Endothelial cell of umbilical vein (primary cell): ENCODE measurements at regions not wholly inside any gene's neighbourhood (a gene's known extent, or its start where the extent isn't known, plus 50 kb on each side); places are given as distances from the start of the nearest gene placed in this dataset.

Experiments
- BruUV-seq: library from RNA; stranded (reverse); fragments of 400-500 nt; replicated peaks from 2 replicates; lab custom pipeline; 2021; lab: Mats Ljungman, UMichigan
- CTCF ChIA-PET: fragments of 300-600, 350-600 bp; sonication (Branson Sonifier 250); formaldehyde crosslinking; loops from one replicate; lab custom pipeline; 2021; ENCODE audit warnings: antibody characterized with exemption, inconsistent platforms; lab: Charles Lee
- POLR2A ChIA-PET: fragments of 300-600, 350-600 bp; sonication (Branson Sonifier 250); formaldehyde crosslinking; loops from one replicate; lab custom pipeline; 2021; ENCODE audit warnings: antibody characterized with exemption, inconsistent platforms; lab: Charles Lee
- DNase-seq: peaks from one replicate; pipeline ENCODE4 v3.0.0-alpha.2; 2011; ENCODE audit warnings: low read depth, low spot score
- FAIRE-seq: peaks from 2 replicates; lab custom pipeline; 2011; peaks lifted over from hg19 to GRCh38; lab: Jason Lieb, UNC
- H2AFZ ChIP-seq: 2 replicates; pipeline ENCODE4 v1.6.0; 2012; ENCODE audit warnings: low read depth, low read length, control low read depth, inconsistent platforms
- H3K27ac ChIP-seq: 2 replicates; pipeline ENCODE4 v1.5.1; 2011; ENCODE audit warnings: low read depth, mild to moderate bottlenecking, control low read depth, low read length, moderate library complexity; ENCODE audit not compliant: insufficient read depth
- H3K27me3 ChIP-seq, 2 experiments: 2 replicates each; pipeline versions ENCODE4 v1.6.0 to v1.6.1; 2011; ENCODE audit warnings: low read length in 2 of 2, mixed read lengths in 1 of 2; ENCODE audit not compliant: control insufficient read depth in 2 of 2, insufficient read depth in 2 of 2
- H3K36me3 ChIP-seq, 2 experiments: 2 replicates in 1 of 2; 3 replicates in 1 of 2; pipeline ENCODE4 v1.5.1; 2011; ENCODE audit warnings: low read length in 2 of 2, mild to moderate bottlenecking in 1 of 2, moderate library complexity in 1 of 2; ENCODE audit not compliant: control insufficient read depth in 2 of 2, insufficient read depth in 2 of 2; ENCODE audit errors: extremely low read depth in 1 of 2
- H3K4me1 ChIP-seq: 3 replicates; pipeline ENCODE4 v1.5.1; 2011; ENCODE audit warnings: mild to moderate bottlenecking, low read length; ENCODE audit not compliant: control insufficient read depth, insufficient read depth; ENCODE audit errors: extremely low read depth
- H3K4me2 ChIP-seq: 2 replicates; pipeline ENCODE4 v1.6.1; 2011; ENCODE audit warnings: low read length, control low read depth, mixed read lengths; ENCODE audit not compliant: insufficient read depth
- H3K4me3 ChIP-seq, 3 experiments: fragments of 200-600 bp in 1 of 3; sonication (generic), shearing (Covaris generic) in 1 of 3; replicated peaks in 1 of 3; 2 replicates each; pipeline ENCODE4 v1.5.1; 2011 to 2016; ENCODE audit warnings: control low read depth in 3 of 3, low read length in 3 of 3, mild to moderate bottlenecking in 2 of 3, inconsistent platforms in 1 of 3, low read depth in 1 of 3, moderate library complexity in 1 of 3; ENCODE audit not compliant: insufficient read depth in 1 of 3
- H3K79me2 ChIP-seq: 2 replicates; pipeline ENCODE4 v1.6.0; 2012; ENCODE audit warnings: low read length, inconsistent platforms; ENCODE audit not compliant: control insufficient read depth, insufficient read depth
- H3K9ac ChIP-seq: replicated peaks from 2 replicates; pipeline ENCODE3; 2011; ENCODE audit warnings: low read length, control low read depth; ENCODE audit not compliant: insufficient read depth; ENCODE audit errors: extremely low read depth
- H3K9me1 ChIP-seq: replicated peaks from 3 replicates; pipeline ENCODE4 v1.6.0; 2011; ENCODE audit warnings: mild to moderate bottlenecking, low read length; ENCODE audit not compliant: control insufficient read depth, insufficient read depth; ENCODE audit errors: extremely low read depth
- H3K9me3 ChIP-seq: replicated peaks from 2 replicates; pipeline ENCODE4 v1.5.1; 2012; ENCODE audit warnings: low read length, inconsistent platforms; ENCODE audit not compliant: control insufficient read depth, insufficient read depth
- H4K20me1 ChIP-seq: replicated peaks from 2 replicates; pipeline ENCODE3; 2011; ENCODE audit warnings: mild to moderate bottlenecking, low read length; ENCODE audit not compliant: control insufficient read depth, insufficient read depth; ENCODE audit errors: extremely low read depth
- EZH2 ChIP-seq: IDR thresholded peaks from 2 replicates; pipeline ENCODE4 v1.6.1; 2012; ENCODE audit warnings: borderline replicate concordance, low read depth, mild to moderate bottlenecking, moderate library complexity, low read length, inconsistent platforms; ENCODE audit not compliant: severe bottlenecking
- FOS ChIP-seq: IDR thresholded peaks from 2 replicates; pipeline ENCODE4 v1.6.1; 2011; ENCODE audit warnings: mild to moderate bottlenecking, low read length, moderate library complexity, borderline replicate concordance; ENCODE audit not compliant: insufficient read depth
- GATA2 ChIP-seq: IDR thresholded peaks from 2 replicates; pipeline ENCODE4 v1.7.0; 2011; ENCODE audit warnings: low read depth, mild to moderate bottlenecking, moderate library complexity, mixed read lengths, low read length; ENCODE audit not compliant: insufficient read length, insufficient read depth
- JUN ChIP-seq: IDR thresholded peaks from 2 replicates; pipeline ENCODE4 v1.6.1; 2011; ENCODE audit warnings: borderline replicate concordance, low read depth; ENCODE audit not compliant: insufficient read length, insufficient read depth
- MYC ChIP-seq: IDR thresholded peaks from one replicate; pipeline ENCODE4 v1.6.1; 2011; ENCODE audit warnings: mild to moderate bottlenecking, low read depth, low read length
- POLR2A ChIP-seq: IDR thresholded peaks from 2 replicates; pipeline ENCODE4 v1.6.1; 2012; ENCODE audit warnings: low read depth, mild to moderate bottlenecking, control low read depth, low read length
- POLR2AphosphoS5 ChIP-seq: IDR thresholded peaks from 2 replicates; pipeline ENCODE4 v1.6.1; 2012; ENCODE audit warnings: low read depth, mild to moderate bottlenecking, control low read depth, low read length, moderate library complexity; ENCODE audit not compliant: insufficient read depth
- dilution Hi-C: fragments of 300-500 bp; cut with MboI; formaldehyde crosslinking; loops from one replicate; pipeline ENCODE4 v1.15.0; 2019; ENCODE audit warnings: low sequenced_read_pairs; ENCODE audit not compliant: extremely low pct_ligation_motif_present
- intact Hi-C: fragments of 100-400 bp; cut with micrococcal nuclease; formaldehyde crosslinking; loops from one replicate; pipeline ENCODE4 v1.10.0; 2022
- TF ChIP-seq, protein P1 (sequence below), 2 donors: IDR thresholded peaks; 1 replicate in 1 of 2; 2 replicates in 1 of 2; pipeline ENCODE4 v1.5.1; 2011; ENCODE audit warnings: low read length in 2 of 2, mild to moderate bottlenecking in 2 of 2, moderate library complexity in 2 of 2, control low read depth in 1 of 2, inconsistent platforms in 1 of 2, low read depth in 1 of 2; ENCODE audit not compliant: insufficient read depth in 1 of 2; ENCODE audit errors: extremely low read depth in 1 of 2
- TF ChIP-seq, protein P2 (sequence below): IDR thresholded peaks from 2 replicates; pipeline ENCODE4 v1.6.1; 2011; ENCODE audit not compliant: insufficient read depth, insufficient read length

DNA sequence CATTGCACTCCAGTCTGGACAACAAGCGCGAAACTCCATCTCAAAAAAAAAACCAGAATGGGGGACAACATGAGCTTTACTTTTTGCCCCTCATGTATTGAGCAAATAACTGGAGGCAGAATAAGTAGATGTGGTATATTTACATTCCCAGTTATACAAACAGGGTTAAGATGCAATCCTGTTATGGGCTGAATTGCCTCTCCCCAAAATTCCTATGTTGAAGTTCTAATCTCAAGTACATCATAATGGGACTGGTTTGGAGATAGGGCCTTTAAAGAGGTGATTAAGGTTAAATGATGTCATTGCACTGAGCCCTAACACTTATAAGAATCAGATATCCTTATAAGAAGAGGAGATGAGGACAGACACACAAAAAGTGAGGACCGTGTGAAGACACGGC is 319.8 kb upstream of the KLHL29 start:
- ChIA-PET CTCF (no interaction called here), POLR2A (no interaction called here)
- Histone ChIP-seq H4K20me1 (no peaks in the 10 kb centered on the region), H3K36me3 (no peaks in the 10 kb centered on the region), H3K79me2 (no peaks in the 10 kb centered on the region), H3K4me1 (no peaks in the 10 kb centered on the region), H3K4me3 (no peak overlapping the region), H3K27me3 (no peaks in the 10 kb centered on the region), H3K27ac (no peak overlapping the region), H3K9me1 (no peaks in the 10 kb centered on the region), H3K9me3 (peaks cover 9% of the 10 kb centered on the region), H2AFZ (no peak overlapping the region), H3K9ac (no peak overlapping the region), H3K4me2 (no peak overlapping the region)
- no peak for FAIRE-seq
- dilution Hi-C loops (no loop called here), intact Hi-C loops (no loop called here)
- no peak for DNase-seq
- TF ChIP-seq GATA2 (no peak), EZH2 (no peak), POLR2AphosphoS5 (no peak), MYC (no peak), POLR2A (no peak), FOS (no peak), JUN (no peak)
- TF ChIP-seq, protein P1, sequence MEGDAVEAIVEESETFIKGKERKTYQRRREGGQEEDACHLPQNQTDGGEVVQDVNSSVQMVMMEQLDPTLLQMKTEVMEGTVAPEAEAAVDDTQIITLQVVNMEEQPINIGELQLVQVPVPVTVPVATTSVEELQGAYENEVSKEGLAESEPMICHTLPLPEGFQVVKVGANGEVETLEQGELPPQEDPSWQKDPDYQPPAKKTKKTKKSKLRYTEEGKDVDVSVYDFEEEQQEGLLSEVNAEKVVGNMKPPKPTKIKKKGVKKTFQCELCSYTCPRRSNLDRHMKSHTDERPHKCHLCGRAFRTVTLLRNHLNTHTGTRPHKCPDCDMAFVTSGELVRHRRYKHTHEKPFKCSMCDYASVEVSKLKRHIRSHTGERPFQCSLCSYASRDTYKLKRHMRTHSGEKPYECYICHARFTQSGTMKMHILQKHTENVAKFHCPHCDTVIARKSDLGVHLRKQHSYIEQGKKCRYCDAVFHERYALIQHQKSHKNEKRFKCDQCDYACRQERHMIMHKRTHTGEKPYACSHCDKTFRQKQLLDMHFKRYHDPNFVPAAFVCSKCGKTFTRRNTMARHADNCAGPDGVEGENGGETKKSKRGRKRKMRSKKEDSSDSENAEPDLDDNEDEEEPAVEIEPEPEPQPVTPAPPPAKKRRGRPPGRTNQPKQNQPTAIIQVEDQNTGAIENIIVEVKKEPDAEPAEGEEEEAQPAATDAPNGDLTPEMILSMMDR (IDR thresholded peaks at IDR 0.05; ENCODE audit: extremely low read depth in 1 of 2, insufficient read depth in 1 of 2, low read depth in 1 of 2, low read length in 2 of 2), result no peak
- TF ChIP-seq, protein P2, sequence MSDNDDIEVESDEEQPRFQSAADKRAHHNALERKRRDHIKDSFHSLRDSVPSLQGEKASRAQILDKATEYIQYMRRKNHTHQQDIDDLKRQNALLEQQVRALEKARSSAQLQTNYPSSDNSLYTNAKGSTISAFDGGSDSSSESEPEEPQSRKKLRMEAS, result no peak
- no TSS peak for BruUV-seq
